ENCODE measurements at regions not wholly inside any gene's neighbourhood (a gene's known extent, or its start where the extent isn't known, plus 50 kb on each side); places are given as distances from the start of the nearest gene placed in this dataset.

DNA sequence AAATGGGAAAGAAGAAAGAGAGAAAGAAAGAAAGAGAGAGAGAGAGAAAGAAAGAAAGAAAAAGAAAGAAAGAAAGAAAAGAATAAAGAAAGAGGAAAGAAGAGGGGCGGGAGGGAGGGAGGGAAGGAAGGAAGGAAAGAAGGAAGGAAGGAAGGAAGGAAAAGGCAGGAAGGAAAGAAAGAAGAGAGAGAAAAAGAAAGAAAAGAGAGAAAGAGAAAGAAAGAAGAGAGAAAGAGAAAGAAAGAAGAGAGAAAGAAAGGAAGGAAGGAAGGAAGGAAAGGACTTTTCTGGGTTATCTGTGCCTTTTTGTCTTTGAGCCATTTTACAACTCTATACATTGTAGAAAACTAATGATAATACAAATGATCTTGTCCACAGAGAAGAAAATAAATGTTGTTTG is 136.6 kb upstream of the SMAD3 start:
- no peak for DNase-seq (ENCODE audit: low spot score)

DNA sequence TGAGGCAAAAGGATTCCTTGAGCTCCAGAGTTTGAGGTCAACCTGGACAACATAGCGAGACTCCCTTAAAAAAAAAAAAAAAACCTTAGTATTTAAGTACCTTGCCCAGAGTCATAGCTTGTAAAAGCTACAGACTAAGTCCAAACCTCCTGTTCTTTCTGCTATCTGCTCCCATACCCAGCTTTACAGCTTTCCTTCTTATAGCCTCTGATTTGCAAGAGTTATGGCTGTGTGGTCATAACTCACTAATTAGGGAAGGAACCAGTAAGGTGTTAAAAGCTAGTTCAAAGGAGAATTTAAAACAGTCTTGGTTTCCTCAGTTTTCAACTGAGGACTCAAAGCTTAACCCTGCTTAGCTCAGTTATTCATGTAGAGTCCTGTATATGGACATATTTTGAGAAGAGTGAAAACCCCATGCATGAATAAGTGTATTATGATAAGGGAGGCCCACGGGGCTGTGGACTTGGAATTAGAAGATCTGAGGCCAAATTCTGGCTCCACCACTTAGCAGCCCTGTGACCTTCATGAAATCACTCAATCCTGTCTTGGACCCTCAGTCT is 135.5 kb upstream of the SMAD3 start:
- no peak for DNase-seq (ENCODE audit: low spot score)

DNA sequence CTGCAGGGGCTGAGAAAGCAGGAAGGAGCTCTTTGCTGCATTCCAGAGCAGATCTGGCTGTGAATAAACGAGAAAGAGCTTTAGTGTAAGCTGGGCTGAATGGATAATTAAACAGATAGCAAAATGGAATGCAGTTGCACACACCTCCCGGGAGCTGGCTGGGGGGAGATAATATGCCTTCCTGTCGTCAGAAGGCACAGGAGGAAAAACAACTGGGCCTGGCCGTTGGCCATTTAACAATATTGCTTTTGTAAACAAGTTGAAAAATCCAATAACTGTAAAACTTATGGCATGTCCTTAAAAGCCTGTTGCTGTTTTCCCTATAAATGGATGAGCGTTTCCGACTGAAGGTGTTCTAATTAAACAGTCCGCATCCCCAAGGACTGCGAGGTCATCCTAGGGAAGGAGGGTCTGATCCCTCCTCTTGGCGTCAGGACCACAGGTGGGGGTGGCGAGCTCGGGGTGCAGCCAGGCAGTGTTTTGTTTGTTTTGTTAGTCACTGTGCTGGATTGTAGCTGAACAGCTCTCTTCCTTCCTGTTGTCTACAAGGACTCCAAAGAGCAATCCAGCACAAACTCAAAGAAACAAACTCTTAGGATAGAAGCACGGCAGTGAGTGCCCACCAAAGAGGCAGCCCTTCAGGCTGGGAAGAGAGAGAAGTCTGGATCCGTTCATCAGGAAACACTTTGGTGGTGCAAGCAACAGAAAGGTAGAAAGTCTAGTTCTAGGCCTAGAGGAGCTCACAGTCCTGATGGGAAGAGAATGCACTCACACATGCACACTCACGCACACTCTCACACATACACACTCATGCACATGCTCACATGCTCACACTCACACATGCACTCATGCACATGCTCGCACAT is 133.4 kb upstream of the SMAD3 start:
- peak; percentile 78 for DNase-seq (ENCODE audit: low spot score)

DNA sequence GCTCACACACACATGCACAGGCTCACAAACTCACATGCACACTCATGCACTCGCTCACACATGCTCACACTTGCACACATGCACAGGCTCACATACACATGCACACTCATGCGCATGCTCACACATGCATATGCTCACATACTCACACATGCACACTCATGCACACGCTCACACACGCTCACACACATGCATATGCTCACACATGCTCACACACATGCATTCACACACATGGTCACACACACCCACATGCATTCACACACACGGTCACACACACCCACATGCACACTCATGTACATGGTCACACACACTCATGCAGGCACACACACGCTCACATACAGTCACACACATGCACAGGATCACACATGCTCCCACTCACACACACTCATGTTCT is 132.8 kb upstream of the SMAD3 start:
- DNase-seq (ENCODE audit: low spot score) = no peak

DNA sequence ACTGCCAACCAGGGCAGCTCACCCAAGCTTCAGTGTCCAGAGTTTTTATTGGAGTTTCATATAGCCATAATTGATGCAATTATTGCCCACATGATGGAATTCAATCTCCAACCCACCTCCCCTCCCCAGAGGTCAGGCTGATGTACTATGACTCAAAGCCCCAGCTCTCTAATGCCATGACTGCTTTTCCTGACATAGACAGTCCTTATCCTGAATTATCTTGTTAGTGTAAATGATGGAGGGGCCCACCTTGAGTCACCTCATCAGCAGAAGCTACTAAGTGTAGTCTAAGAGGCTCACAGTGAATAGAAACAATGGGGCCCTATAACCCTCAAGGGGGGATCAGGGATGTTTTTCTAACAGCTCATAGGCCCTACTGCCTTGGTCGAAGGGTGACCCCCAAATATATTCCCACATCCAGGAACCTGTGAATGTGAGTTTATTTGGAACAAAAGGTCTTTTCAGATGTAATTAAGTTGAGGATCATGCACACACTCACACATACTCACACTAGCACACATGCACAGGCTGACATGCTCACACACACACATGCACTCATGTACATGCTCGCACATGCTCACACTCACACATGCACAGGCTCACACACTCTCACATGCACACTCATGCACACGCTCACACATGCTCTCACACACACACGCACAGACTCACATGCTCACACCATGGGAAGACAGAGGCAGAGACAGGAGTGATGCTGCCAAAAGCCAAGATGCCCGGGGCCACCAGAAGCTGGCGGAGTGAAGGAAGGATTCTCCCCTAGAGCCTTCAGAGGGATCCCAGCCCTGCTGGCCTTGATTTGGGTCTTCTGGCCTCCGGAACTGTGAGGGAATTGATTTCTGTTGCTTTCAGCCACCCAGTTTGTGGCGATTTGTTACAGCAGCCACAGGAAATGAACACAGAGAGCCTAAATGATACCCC is 131.2 kb upstream of the SMAD3 start:
- DNase-seq (ENCODE audit: low spot score) = no peak

DNA sequence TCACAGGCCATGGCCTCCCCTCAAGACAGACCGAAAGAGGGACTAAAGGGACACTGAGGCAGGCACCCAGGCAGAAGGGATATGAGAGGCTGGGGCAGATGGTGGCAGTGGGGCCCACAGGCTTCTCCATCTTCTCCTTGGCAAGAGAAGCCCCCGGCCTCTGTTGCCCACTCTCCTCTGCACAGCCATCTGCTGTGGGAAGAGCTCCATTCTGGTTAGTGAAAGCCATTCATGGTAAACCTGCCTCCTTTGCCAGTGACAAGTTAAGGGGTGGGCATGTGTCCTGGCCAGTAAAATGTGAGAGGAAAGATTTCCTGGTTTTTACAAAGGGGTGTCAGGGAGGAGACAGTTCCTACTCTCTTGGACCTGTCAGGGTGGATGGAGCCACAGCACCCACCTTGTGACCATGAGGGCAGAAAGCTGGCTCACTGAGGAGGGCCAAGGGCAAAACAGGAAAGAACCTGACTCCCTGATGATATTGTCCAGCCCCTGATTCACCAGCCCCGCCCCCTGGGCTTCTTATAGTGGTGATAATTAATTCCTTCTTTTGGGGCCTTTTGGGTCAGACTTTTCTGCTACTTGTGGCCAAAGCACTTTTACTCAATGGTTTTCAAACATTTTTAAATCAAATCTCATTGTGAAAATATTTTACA is 130.4 kb upstream of the SMAD3 start:
- DNase-seq (ENCODE audit: low spot score) = no peak

DNA sequence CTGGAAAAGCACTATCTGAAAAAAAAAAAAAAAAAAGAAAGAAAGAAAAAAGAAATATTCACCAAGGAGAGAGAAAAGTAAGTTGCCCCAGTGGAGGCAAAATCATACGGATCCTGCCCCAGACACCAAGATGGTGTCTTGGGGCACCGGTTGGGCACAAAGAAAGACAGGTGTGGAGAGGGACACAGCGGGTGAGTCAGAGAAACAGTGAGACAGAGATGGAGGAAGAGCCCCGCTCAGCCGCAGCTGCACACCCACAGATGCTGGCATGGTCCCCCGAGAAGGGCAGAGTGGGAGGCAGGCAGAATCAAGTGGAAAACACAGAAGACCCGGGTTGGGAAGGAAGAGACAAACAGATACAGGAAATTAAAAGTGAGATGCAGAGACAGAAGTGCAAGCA is 129.7 kb upstream of the SMAD3 start:
- DNase-seq (ENCODE audit: low spot score) = no peak

DNA sequence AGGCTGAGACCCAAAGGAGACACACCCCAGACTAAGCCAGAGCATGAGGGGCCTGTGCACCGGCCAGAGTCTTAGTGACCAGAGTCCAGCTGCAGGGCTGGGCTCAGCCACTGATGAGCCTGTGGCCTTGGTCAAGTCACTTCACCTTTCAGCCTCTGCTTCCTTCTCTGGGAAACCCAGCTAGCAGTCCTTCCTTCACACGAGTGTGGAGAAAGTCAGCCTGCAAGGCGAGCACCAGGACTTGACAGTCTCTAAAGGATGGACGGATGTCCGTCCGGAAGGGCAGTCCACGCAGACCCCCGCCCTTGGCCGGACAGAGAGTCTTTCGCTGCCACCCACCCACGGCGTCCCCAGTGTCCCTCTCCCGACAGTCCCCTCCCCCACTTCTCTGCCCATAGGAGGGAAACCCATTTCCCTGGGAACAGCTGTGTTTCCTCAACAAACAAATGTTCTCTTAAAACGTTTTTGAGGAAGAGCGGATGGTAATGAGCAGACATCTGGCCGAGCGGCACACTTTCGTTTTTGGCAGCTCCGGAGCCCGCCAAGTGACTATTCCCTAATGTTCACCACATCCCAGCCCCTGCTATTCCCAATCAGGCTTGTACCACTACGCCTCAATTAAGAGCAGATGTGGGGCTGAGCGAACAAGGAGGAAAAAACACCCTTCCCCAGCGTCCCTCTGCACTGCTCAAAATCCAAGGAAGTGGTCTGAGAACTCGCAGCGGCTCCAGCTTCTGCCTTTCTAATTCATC is 129.1 kb upstream of the SMAD3 start:
- no peak for DNase-seq (ENCODE audit: low spot score)

DNA sequence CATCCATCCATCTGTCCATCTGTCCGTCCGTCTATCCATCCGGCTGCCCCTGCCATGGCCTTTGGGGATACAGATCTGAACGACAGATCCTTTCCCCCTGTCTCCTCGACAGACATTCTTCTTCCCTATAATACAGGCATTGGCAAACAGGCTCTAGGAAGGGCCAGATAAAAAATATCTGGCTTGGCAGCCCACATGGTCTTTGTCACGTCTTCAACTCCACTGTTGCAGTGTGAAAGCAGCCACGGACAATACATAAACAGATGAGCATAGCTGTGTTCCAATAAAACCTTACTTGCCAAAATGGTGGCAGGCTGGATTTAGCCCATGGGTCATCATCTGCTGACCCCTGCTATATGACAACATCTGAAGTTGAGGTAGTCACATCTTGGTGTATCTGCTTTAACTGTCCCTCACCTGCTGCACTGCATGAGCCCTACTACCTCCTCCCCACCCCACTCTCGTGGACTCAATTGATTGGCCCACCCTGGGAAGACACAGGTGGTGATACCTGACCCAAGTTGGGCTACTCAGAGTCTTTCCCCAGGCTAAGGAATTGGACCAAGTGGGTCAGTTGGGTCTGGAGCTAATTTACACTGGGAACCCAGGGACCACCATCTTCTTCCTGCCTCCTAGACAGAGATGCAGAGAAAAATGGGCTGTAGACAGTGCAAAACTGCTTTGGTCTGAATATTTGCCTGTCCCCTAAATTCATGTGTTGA is 128.4 kb upstream of the SMAD3 start:
- no peak for DNase-seq (ENCODE audit: low spot score)

DNA sequence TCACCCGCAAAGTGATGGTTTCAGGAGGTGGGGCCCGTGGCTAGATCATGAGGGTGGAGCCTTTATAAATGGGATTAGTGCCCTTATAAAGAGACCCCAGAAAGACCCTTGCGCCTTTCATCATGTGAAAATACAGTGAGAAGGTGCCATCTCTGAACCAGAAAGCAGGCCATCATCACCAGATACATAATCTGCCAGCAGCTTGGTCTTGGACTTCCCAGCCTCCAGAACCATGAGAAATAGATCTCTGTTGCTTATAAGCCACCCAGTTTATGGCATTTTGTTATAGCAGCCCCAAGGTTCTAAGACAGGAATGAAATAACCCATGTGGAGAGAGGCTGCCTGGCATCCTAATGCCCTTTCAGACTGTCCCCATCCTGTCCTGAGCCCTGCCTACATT is 127.8 kb upstream of the SMAD3 start:
- DNase-seq (ENCODE audit: low spot score) = no peak

DNA sequence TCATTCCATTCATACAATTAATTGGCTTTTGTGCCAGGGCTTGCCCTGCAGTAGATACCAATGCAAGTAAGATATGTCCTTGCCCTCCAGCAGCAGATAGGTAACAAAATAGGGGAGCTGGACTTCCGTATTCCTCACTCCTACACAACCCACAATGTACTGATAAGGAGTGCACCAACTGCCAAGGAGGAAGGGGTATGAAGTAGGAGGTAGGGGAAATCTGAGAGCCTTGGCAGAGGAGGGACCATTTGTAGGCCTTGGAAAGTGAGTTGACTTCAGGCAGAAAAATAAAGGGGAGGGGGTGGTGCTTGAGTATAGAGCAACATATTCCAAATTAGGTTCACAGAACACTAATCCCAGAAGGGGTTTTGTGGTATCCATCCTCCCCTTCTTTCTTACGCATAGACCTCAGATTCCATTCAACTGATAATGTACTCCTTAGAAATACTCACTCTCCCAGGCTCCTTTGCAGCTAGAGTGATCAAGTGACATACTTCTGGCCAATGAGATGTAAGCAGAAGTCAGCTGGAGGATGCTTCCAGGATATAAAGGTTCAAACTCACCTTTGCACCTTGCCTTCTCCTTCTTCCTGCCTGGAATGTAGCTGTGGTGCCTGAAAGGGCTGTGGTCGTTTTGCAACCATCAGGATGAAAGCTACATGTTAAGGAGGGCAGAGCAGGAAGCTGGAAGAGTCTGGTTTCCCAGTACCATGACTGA is 127.1 kb upstream of the SMAD3 start:
- DNase-seq (ENCODE audit: low spot score) = no peak

DNA sequence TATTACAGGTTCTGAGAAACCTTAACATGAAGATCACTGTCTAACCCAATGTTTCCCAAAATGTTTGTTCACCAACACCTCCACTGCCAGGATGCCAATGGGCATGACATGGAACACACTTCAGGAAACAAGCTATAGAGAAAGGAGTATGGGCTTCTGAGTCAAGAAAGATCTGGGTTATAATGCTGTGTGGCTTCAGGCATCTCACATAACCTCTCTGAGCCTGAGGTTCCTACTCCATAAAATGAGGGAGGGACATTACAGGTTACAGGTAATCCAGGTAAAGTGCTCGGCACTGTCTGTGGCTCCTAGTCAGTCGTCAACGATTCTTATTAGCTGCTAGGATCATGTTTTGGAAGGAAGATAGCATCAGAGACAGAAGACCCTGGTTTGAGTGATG is 126.4 kb upstream of the SMAD3 start:
- no peak for DNase-seq (ENCODE audit: low spot score)

DNA sequence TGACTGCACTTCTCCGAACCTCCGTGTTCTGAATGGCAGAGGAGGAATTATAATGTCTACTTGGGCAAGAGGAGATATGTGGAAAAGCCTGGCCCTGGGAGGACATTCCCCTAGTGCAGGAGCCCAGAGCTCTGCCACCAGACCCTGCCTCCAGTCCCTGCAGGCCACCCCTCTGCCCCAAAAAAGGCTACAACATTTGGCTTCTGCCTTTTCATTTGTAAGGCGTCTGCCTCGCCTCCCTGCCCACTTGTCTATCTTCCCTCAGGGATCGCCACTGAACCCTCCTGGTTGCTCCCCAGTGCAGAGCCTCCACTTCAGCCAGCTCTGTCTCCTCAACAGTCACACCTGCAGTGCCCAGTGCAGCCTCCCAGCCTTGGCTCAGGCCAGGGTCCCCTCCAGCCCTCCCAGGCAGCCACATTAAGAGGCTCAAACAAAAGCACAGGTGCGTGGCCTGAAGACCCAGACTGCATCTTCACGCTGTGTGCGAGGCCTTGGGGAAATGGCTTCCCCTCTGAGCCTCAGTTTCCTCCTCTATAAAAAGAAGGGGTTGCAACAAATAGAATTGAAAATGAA is 125.9 kb upstream of the SMAD3 start:
- DNase-seq (ENCODE audit: low spot score) = no peak

DNA sequence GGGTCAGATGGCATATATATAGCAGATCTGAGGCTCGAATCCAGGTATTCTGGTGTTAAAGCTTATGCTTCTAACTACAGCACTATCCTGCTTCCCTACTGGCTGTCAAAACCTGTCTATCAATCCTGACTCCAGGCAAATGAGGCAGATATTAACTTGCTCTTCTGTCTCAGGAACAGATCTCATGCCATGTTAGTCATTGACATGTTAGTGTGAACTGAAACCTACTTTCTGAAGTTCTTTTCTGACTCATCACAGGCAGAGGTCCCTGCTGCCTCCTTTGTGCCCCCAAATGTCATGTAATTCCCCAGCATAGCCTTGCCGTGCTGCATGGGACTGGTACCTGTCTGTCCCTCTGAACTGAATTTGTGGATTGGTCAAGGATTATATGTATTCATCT is 125.0 kb upstream of the SMAD3 start:
- no peak for DNase-seq (ENCODE audit: low spot score)

DNA sequence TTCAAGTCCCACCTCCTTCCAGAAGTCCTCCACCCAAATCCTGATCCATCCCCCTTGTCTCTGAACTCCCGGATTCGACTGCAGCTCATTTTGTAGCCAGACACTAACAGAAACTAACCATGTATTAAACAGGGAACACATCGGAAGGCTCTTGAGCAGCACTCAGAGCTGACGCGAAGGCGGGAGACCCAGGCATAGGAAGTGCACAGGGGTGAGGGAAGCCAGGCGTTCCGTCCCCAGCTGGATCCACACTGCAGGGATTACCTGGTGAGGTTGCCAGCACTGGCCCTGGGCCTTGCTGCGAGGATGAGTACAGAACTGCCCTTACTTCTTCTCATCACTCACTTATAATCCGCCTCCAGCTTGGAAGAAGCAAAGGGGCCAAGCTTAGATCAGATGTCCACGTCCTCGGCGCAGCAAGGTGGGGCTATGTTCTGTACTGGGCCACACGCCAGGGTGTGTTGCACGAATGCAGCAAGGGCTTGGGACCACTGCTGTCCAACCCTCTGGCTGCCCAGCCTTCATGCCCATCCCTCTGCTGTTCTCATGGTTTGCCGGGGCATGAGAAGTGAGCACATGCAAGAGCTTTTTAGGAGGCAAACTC is 124.2 kb upstream of the SMAD3 start:
- no peak for DNase-seq (ENCODE audit: low spot score)

DNA sequence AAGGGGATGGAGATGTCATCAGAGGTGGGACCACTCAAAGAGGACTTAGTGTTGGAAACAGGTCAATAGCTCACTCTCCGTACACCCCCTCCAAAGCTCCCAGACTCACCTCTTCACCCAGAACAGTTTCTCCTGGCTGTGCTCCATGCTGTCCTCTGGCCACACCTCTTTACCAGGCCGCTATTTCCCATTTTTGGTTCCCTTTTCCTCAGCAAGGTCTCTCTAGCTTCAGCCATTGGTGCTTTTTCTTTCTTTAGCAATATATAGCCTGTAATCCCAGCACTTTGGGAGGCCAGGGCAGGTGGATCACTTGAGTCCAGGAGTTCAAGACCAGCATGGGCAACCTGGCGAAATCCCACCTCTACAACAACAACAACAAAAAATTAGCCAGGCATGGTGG is 123.6 kb upstream of the SMAD3 start:
- DNase-seq (ENCODE audit: low spot score) = no peak

DNA sequence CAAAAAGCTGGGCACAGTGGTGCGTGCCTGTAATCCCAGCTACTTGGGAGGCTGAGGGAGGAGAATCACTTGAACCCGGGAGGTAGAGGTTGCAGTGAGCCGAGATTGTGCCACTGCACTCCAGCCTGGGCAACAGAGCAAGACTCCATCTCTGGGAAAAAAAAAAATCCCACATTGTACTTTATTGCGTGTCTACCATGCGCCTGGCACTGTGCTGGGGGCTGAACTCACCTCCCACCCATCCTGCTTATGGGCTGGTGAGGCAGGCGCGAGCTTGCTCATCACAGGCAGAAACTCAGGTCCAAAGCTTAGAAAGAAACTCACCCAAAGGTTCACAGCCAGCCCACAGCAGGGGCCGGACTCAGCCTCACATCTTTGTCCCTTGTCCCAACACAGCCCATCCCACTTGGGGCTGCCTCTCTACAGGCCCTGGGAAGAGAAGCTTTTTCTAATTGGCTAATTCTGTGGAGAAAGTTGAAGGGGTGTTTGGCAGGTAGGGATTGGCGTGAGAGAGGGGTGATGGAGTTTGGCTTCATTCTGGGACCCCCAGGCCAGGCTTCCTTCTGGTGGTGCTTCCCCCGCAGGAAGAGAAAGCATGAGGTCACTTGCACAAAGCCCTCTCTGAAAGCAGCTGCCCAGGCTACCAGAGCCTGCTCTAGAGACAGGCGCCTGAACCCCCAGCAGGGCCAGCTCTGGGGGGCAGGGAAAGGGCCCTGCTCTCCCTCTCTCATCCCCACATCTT is 122.6 kb upstream of the SMAD3 start:
- no peak for DNase-seq (ENCODE audit: low spot score)

DNA sequence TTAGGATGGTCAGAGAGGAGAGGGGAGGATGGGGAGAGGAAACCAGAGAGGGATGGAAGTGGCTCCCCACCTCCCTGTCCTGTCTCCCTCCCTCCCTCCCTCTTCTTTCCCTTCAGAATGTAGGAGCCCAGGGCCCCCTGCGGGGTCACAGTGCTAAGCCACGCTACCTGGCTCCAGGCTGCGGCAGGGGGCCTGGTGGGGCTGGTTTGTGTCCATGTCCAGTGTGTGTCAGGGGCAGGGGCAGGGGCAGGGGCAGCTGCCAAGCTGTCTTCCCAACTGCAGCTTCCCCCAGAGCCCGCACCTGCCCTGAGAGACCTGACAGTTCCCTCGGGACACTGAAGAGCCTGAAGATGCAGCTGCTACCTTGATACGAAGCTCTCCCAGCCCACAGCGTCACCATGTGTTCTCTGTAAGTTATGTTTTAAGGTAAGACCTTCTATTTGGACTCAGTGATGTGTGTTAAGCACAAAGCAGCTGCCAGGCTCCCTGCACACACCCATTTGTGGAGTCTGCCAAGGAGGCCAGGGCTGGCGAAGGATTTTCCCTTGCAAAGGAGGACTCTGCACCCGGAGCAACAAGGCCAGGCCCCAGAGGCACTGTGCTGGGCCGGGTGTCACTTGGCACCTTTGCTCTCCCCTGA is 121.8 kb upstream of the SMAD3 start:
- peak; percentile 30 for DNase-seq (ENCODE audit: low spot score)

Data from mucosa of gallbladder (tissue), 1 donor.